ENCODE measurements at regions not wholly inside any gene's neighbourhood (a gene's known extent, or its start where the extent isn't known, plus 50 kb on each side); places are given as distances from the start of the nearest gene placed in this dataset.

- H3K27me3 ChIP-seq (ENCODE audit: insufficient read depth, low read length): no peaks in the 10 kb centered on the region
- no peaks in the 10 kb centered on the region for H3K79me2 ChIP-seq (ENCODE audit: insufficient read depth, low read length)
- Mint-ChIP-seq H3K27ac (ENCODE audit: unreplicated experiment) (no peak overlapping the region), H3K9me3 (ENCODE audit: unreplicated experiment) (no peaks in the 10 kb centered on the region), H3K4me3 (ENCODE audit: unreplicated experiment) (no peak overlapping the region), H3K4me1 (ENCODE audit: low read depth, unreplicated experiment) (no peaks in the 10 kb centered on the region), H3K36me3 (ENCODE audit: low read depth, unreplicated experiment) (no peaks in the 10 kb centered on the region), H3K27me3 (ENCODE audit: low read depth, unreplicated experiment) (no peaks in the 10 kb centered on the region)
- H3K4me1 ChIP-seq (ENCODE audit: insufficient read depth, low read length): no peaks in the 10 kb centered on the region
- no peak overlapping the region for H2AFZ ChIP-seq (ENCODE audit: low read depth, low read length)
- H3K36me3 ChIP-seq (ENCODE audit: insufficient read depth, low read length): no peaks in the 10 kb centered on the region
- FAIRE-seq: no peak
- no peak overlapping the region for H3K4me3 ChIP-seq (ENCODE audit: insufficient read depth, low read depth, low read length)
- no peak for TF ChIP-seq CTCF (IDR thresholded peaks at IDR 0.05; ENCODE audit: insufficient read depth, low read depth, low read length)
- no peak for TF ChIP-seq EZH2 (IDR thresholded peaks at IDR 0.05; ENCODE audit: insufficient read depth, low read length)
- H3K9ac ChIP-seq (ENCODE audit: low read length): no peak overlapping the region
- H3K9me3 ChIP-seq (ENCODE audit: insufficient read depth, low read depth, low read length): no peaks in the 10 kb centered on the region
- H3K27ac ChIP-seq (ENCODE audit: low read depth, low read length): no peak overlapping the region
- H4K20me1 ChIP-seq (ENCODE audit: insufficient read depth, low read length): no peaks in the 10 kb centered on the region
- no peak overlapping the region for H3K4me2 ChIP-seq (ENCODE audit: low read length)
- no peak for DNase-seq (ENCODE audit: low read depth)
Measured at GRCh38 chr18:41513438-41513837, 441.6 kb upstream of the PIK3C3 start.

- no peaks in the 10 kb centered on the region for H3K9me3 ChIP-seq (ENCODE audit: insufficient read depth, low read depth, low read length)
- H3K9ac ChIP-seq (ENCODE audit: low read length): no peak overlapping the region
- H4K20me1 ChIP-seq (ENCODE audit: insufficient read depth, low read length): no peaks in the 10 kb centered on the region
- H3K79me2 ChIP-seq (ENCODE audit: insufficient read depth, low read length): no peaks in the 10 kb centered on the region
- H3K4me1 Mint-ChIP-seq (ENCODE audit: low read depth, unreplicated experiment): peaks cover 2% of the 10 kb centered on the region
- no peak overlapping the region for H3K27ac ChIP-seq (ENCODE audit: low read depth, low read length)
- H3K36me3 Mint-ChIP-seq (ENCODE audit: low read depth, unreplicated experiment): no peaks in the 10 kb centered on the region
- H3K27ac Mint-ChIP-seq (ENCODE audit: unreplicated experiment): no peak overlapping the region
- H2AFZ ChIP-seq (ENCODE audit: low read depth, low read length): no peak overlapping the region
- TF ChIP-seq CTCF (IDR thresholded peaks at IDR 0.05; ENCODE audit: insufficient read depth, low read depth, low read length) (no peak), EZH2 (IDR thresholded peaks at IDR 0.05; ENCODE audit: insufficient read depth, low read length) (no peak)
- DNase-seq (ENCODE audit: low read depth) (peak; percentile 14), FAIRE-seq (no peak)
- H3K4me3 Mint-ChIP-seq (ENCODE audit: unreplicated experiment): no peak overlapping the region
- H3K4me2 ChIP-seq (ENCODE audit: low read length): no peak overlapping the region
- no peak overlapping the region for H3K4me3 ChIP-seq (ENCODE audit: insufficient read depth, low read depth, low read length)
- H3K9me3 Mint-ChIP-seq (ENCODE audit: unreplicated experiment): no peaks in the 10 kb centered on the region
- no peaks in the 10 kb centered on the region for H3K27me3 ChIP-seq (ENCODE audit: insufficient read depth, low read length)
- H3K4me1 ChIP-seq (ENCODE audit: insufficient read depth, low read length): no peaks in the 10 kb centered on the region
- H3K36me3 ChIP-seq (ENCODE audit: insufficient read depth, low read length): no peaks in the 10 kb centered on the region
- H3K27me3 Mint-ChIP-seq (ENCODE audit: low read depth, unreplicated experiment): no peaks in the 10 kb centered on the region
Measured at GRCh38 chr18:41504316-41504715, 450.7 kb upstream of the PIK3C3 start.

GRCh38 chr18:41501848-41502247, 453.2 kb upstream of the PIK3C3 start:
- FAIRE-seq: no peak
- H3K36me3 ChIP-seq (ENCODE audit: insufficient read depth, low read length): no peaks in the 10 kb centered on the region
- Mint-ChIP-seq H3K27ac (ENCODE audit: unreplicated experiment) (no peak overlapping the region), H3K36me3 (ENCODE audit: low read depth, unreplicated experiment) (no peaks in the 10 kb centered on the region), H3K27me3 (ENCODE audit: low read depth, unreplicated experiment) (no peaks in the 10 kb centered on the region), H3K4me1 (ENCODE audit: low read depth, unreplicated experiment) (peaks cover 3% of the 10 kb centered on the region), H3K4me3 (ENCODE audit: unreplicated experiment) (no peak overlapping the region), H3K9me3 (ENCODE audit: unreplicated experiment) (no peaks in the 10 kb centered on the region)
- H3K4me1 ChIP-seq (ENCODE audit: insufficient read depth, low read length): no peaks in the 10 kb centered on the region
- H3K4me2 ChIP-seq (ENCODE audit: low read length): no peak overlapping the region
- H4K20me1 ChIP-seq (ENCODE audit: insufficient read depth, low read length): no peaks in the 10 kb centered on the region
- H2AFZ ChIP-seq (ENCODE audit: low read depth, low read length): no peak overlapping the region
- no peaks in the 10 kb centered on the region for H3K27me3 ChIP-seq (ENCODE audit: insufficient read depth, low read length)
- no peak for DNase-seq (ENCODE audit: low read depth)
- H3K79me2 ChIP-seq (ENCODE audit: insufficient read depth, low read length): no peaks in the 10 kb centered on the region
- H3K27ac ChIP-seq (ENCODE audit: low read depth, low read length): no peak overlapping the region
- no peak overlapping the region for H3K9ac ChIP-seq (ENCODE audit: low read length)
- no peaks in the 10 kb centered on the region for H3K9me3 ChIP-seq (ENCODE audit: insufficient read depth, low read depth, low read length)
- H3K4me3 ChIP-seq (ENCODE audit: insufficient read depth, low read depth, low read length): no peak overlapping the region
- TF ChIP-seq EZH2 (IDR thresholded peaks at IDR 0.05; ENCODE audit: insufficient read depth, low read length): no peak
- TF ChIP-seq CTCF (IDR thresholded peaks at IDR 0.05; ENCODE audit: insufficient read depth, low read depth, low read length): no peak
